ENCODE measurements at regions not wholly inside any gene's neighbourhood (a gene's known extent, or its start where the extent isn't known, plus 50 kb on each side); places are given as distances from the start of the nearest gene placed in this dataset.

- TF ChIP-seq ATF1 (CRISPR knock-in tag; IDR thresholded peaks at IDR 0.05): no peak
- peak; percentile 42; the same call in 1 of the 2 replicates for TF ChIP-seq HMG20A (CRISPR knock-in tag; IDR thresholded peaks at IDR 0.05; ENCODE audit: borderline replicate concordance)
- no peak for TF ChIP-seq KIAA2018 (CRISPR knock-in tag; IDR thresholded peaks at IDR 0.05; ENCODE audit: borderline replicate concordance)
- 0 out of 2 replicates have a peak, but pooled peaks have one; percentile 48 for TF ChIP-seq NFATC3 (CRISPR knock-in tag; IDR thresholded peaks at IDR 0.05)
- TF ChIP-seq ZGPAT (CRISPR knock-in tag; IDR thresholded peaks at IDR 0.05): peak; percentile 64
- TF ChIP-seq POLR2AphosphoS2 (IDR thresholded peaks at IDR 0.05; ENCODE audit: low read depth, low read length): no peak
- TF ChIP-seq NFKBIZ (CRISPR knock-in tag; IDR thresholded peaks at IDR 0.05): 0 out of 2 replicates have a peak, but pooled peaks have one; percentile 20
- TF ChIP-seq ZNF296 (CRISPR knock-in tag; conservative IDR thresholded peaks at IDR 0.05): 0 out of 2 replicates have a peak, but pooled peaks have one; percentile 6
- no peak for TF ChIP-seq ZNF703 (CRISPR knock-in tag; IDR thresholded peaks at IDR 0.05; ENCODE audit: borderline replicate concordance)
- TF ChIP-seq MAFG (CRISPR knock-in tag; IDR thresholded peaks at IDR 0.05): no peak
- no peak for TF ChIP-seq ZNF207 (IDR thresholded peaks at IDR 0.05; ENCODE audit: borderline replicate concordance)
- TF ChIP-seq ZFAT (CRISPR knock-in tag; conservative IDR thresholded peaks at IDR 0.05): no peak
- TF ChIP-seq FOXK1 (CRISPR knock-in tag; IDR thresholded peaks at IDR 0.05; ENCODE audit: borderline replicate concordance, low read depth): no peak; the same call in 1 of the 2 replicates
- 0 out of 2 replicates have a peak, but pooled peaks have one; percentile 11 for TF ChIP-seq ZNF142 (CRISPR knock-in tag; IDR thresholded peaks at IDR 0.05)
These were observed 147.8 kb downstream of the TOMM20 start (continued) for GRCh38 chr1:234980645-234981396.
